ENCODE measurements at regions not wholly inside any gene's neighbourhood (a gene's known extent, or its start where the extent isn't known, plus 50 kb on each side); places are given as distances from the start of the nearest gene placed in this dataset.

GRCh38 chr7:115123441-115123840, 201.5 kb downstream of the MDFIC start:
- ChIA-PET POLR2A (no interaction called here), CTCF (no interaction called here)
- Histone ChIP-seq H3K36me3 (ENCODE audit: control insufficient read depth in 2 of 2, insufficient read depth in 1 of 2, low read length in 2 of 2) (no peaks in the 10 kb centered on the region), H3K27ac (ENCODE audit: extremely low read depth, low read depth, low read length) (no peak overlapping the region), H3K4me1 (ENCODE audit: control insufficient read depth, insufficient read depth, low read length) (no peaks in the 10 kb centered on the region), H3K4me3 (ENCODE audit: low read depth, low read length) (no peak overlapping the region), H3K9me3 (ENCODE audit: control insufficient read depth, insufficient read depth, low read depth, low read length) (no peaks in the 10 kb centered on the region)
- TF ChIP-seq OVOL3 (tag by site-specific recombination; IDR thresholded peaks at IDR 0.05) (no peak), ZFP3 (tag by site-specific recombination; IDR thresholded peaks at IDR 0.05; ENCODE audit: low read depth) (no peak), GLIS2 (tag by site-specific recombination; IDR thresholded peaks at IDR 0.05) (no peak), ZSCAN16 (tag by site-specific recombination; IDR thresholded peaks at IDR 0.05) (no peak), ZXDB (tag by site-specific recombination; IDR thresholded peaks at IDR 0.05) (no peak), ZNF121 (tag by site-specific recombination; IDR thresholded peaks at IDR 0.05) (no peak), GLIS1 (tag by site-specific recombination; IDR thresholded peaks at IDR 0.05) (no peak), HOXA7 (CRISPR knock-in tag; IDR thresholded peaks at IDR 0.05; ENCODE audit: borderline replicate concordance) (no peak), TRIM28 (IDR thresholded peaks at IDR 0.05; ENCODE audit: borderline replicate concordance, low read length) (no peak), ZNF580 (tag by site-specific recombination; IDR thresholded peaks at IDR 0.05) (no peak)

- ChIA-PET CTCF (no interaction called here), POLR2A (no interaction called here)
- no peaks in the 10 kb centered on the region for H3K9me3 ChIP-seq (ENCODE audit: control insufficient read depth, insufficient read depth, low read depth, low read length)
- no peak overlapping the region for H3K4me3 ChIP-seq (ENCODE audit: low read depth, low read length)
- TF ChIP-seq ZNF37A (tag by site-specific recombination; IDR thresholded peaks at IDR 0.05), result no peak
- no peak for TF ChIP-seq BCL11A (tag by site-specific recombination; IDR thresholded peaks at IDR 0.05; ENCODE audit: low read depth)
- TF ChIP-seq ZNF138 (tag by site-specific recombination; IDR thresholded peaks at IDR 0.05; ENCODE audit: borderline replicate concordance), result no peak
- TF ChIP-seq ZNF629 (tag by site-specific recombination; IDR thresholded peaks at IDR 0.05), result no peak
- TF ChIP-seq OSR2 (tag by site-specific recombination; IDR thresholded peaks at IDR 0.05), result no peak
- TF ChIP-seq YY2 (tag by site-specific recombination; IDR thresholded peaks at IDR 0.05), result no peak
- no peak for TF ChIP-seq ZNF837 (tag by site-specific recombination; IDR thresholded peaks at IDR 0.05)
- TF ChIP-seq ZBTB10 (tag by site-specific recombination; IDR thresholded peaks at IDR 0.05), result no peak
- no peak for TF ChIP-seq ZNF239 (tag by site-specific recombination; IDR thresholded peaks at IDR 0.05)
- TF ChIP-seq PRDM2 (tag by site-specific recombination; IDR thresholded peaks at IDR 0.05; ENCODE audit: borderline replicate concordance), result no peak
- no peak for TF ChIP-seq ZNF248 (tag by site-specific recombination; IDR thresholded peaks at IDR 0.05)
- no peaks in the 10 kb centered on the region for H3K36me3 ChIP-seq (ENCODE audit: control insufficient read depth in 2 of 2, insufficient read depth in 1 of 2, low read length in 2 of 2)
- no peak overlapping the region for H3K27ac ChIP-seq (ENCODE audit: extremely low read depth, low read depth, low read length)
- H3K4me1 ChIP-seq (ENCODE audit: control insufficient read depth, insufficient read depth, low read length), result no peaks in the 10 kb centered on the region
Observed at GRCh38 chr7:115122388-115122787, 200.5 kb downstream of the MDFIC start.
